GM19238 (cell line): ENCODE measurements at regions not wholly inside any gene's neighbourhood (a gene's known extent, or its start where the extent isn't known, plus 50 kb on each side); places are given as distances from the start of the nearest gene placed in this dataset.

ENCODE experiments used
- DNase-seq: peaks from one replicate; pipeline ENCODE4 v3.0.0; 2011; ENCODE audit warnings: low spot score; ENCODE audit not compliant: insufficient read length

GRCh38 chr13:97110936-97111335 is 111.2 kb upstream of the MBNL2 start:
- no peak for DNase-seq

GRCh38 chr13:97111756-97112155 is 110.4 kb upstream of the MBNL2 start:
- DNase-seq = no peak

- DNase-seq = no peak
These were observed 109.5 kb upstream of the MBNL2 start for GRCh38 chr13:97112446-97113152.

GRCh38 chr13:97113231-97114001 is 108.7 kb upstream of the MBNL2 start:
- no peak for DNase-seq

- no peak for DNase-seq
These were observed 107.5 kb upstream of the MBNL2 start for GRCh38 chr13:97114651-97115050.

- no peak for DNase-seq
These were observed 105.4 kb upstream of the MBNL2 start for GRCh38 chr13:97116754-97117153.

GRCh38 chr13:97117388-97117910 is 104.7 kb upstream of the MBNL2 start:
- no peak for DNase-seq

GRCh38 chr13:97119943-97120342 is 102.2 kb upstream of the MBNL2 start:
- no peak for DNase-seq

- DNase-seq = no peak
These were observed 101.8 kb upstream of the MBNL2 start for GRCh38 chr13:97120346-97120745.

- no peak for DNase-seq
These were observed 101.2 kb upstream of the MBNL2 start for GRCh38 chr13:97120976-97121375.

- no peak for DNase-seq
These were observed 100.2 kb upstream of the MBNL2 start for GRCh38 chr13:97121894-97122293.

- DNase-seq = no peak
These were observed 99.6 kb upstream of the MBNL2 start for GRCh38 chr13:97122381-97122996.

GRCh38 chr13:97124206-97124605 is 97.9 kb upstream of the MBNL2 start:
- no peak for DNase-seq

GRCh38 chr13:97124915-97125809 is 97.0 kb upstream of the MBNL2 start:
- no peak for DNase-seq

- DNase-seq = peak; percentile 25
These were observed 96.1 kb upstream of the MBNL2 start for GRCh38 chr13:97125810-97126738.

GRCh38 chr13:97127842-97128241 is 94.3 kb upstream of the MBNL2 start:
- no peak for DNase-seq

GRCh38 chr13:97130190-97130589 is 91.9 kb upstream of the MBNL2 start:
- no peak for DNase-seq

- no peak for DNase-seq
These were observed 90.7 kb upstream of the MBNL2 start for GRCh38 chr13:97131447-97131846.

GRCh38 chr13:97133554-97133953 is 88.6 kb upstream of the MBNL2 start:
- no peak for DNase-seq

- no peak for DNase-seq
These were observed 88.2 kb upstream of the MBNL2 start for GRCh38 chr13:97133955-97134354.
